GM21723 (cell line): ENCODE measurements at regions not wholly inside any gene's neighbourhood (a gene's known extent, or its start where the extent isn't known, plus 50 kb on each side); places are given as distances from the start of the nearest gene placed in this dataset.
"Not testable (repeated sequence)": the region's sequence is repeated elsewhere in the genome, so short reads cannot be mapped to it uniquely, and the experiment has no call there.

Source experiments
- ATAC-seq: cut with Tn5 transposase; IDR thresholded peaks from one replicate; pipeline ENCODE4 v1.9.1; 2021; ENCODE audit warnings: mild to moderate bottlenecking, moderate library complexity; ENCODE audit not compliant: unreplicated experiment

- ATAC-seq: no peak
Measured at GRCh38 chr16:60815865-60816264, 1220.4 kb downstream of the CDH8 start.

- ATAC-seq: no peak
Measured at GRCh38 chr16:60815033-60815432, 1221.2 kb downstream of the CDH8 start.

GRCh38 chr16:60811657-60812056 is 1224.6 kb downstream of the CDH8 start:
- ATAC-seq: no peak

- no peak for ATAC-seq
Measured at GRCh38 chr16:60811051-60811608, 1225.1 kb downstream of the CDH8 start.

- no peak for ATAC-seq
Measured at GRCh38 chr16:60810250-60810649, 1226.0 kb downstream of the CDH8 start.

GRCh38 chr16:60792437-60792836 is 1243.8 kb downstream of the CDH8 start:
- no peak for ATAC-seq

GRCh38 chr16:60788631-60789030 is 1247.6 kb downstream of the CDH8 start:
- ATAC-seq: no peak

GRCh38 chr16:60776281-60776680 is 1260.0 kb downstream of the CDH8 start:
- ATAC-seq: no peak

- ATAC-seq: no peak
Measured at GRCh38 chr16:60771138-60771537, 1265.1 kb downstream of the CDH8 start.

GRCh38 chr16:60770384-60770783 is 1265.9 kb downstream of the CDH8 start:
- not testable (repeated sequence) for ATAC-seq

GRCh38 chr16:60763869-60764268 is 1272.4 kb downstream of the CDH8 start:
- no peak for ATAC-seq

- ATAC-seq: no peak
Measured at GRCh38 chr16:60755907-60756306, 1280.3 kb downstream of the CDH8 start.

- no peak for ATAC-seq
Measured at GRCh38 chr16:60748366-60748765, 1287.9 kb downstream of the CDH8 start.

- no peak for ATAC-seq
Measured at GRCh38 chr16:60744198-60744597, 1292.0 kb downstream of the CDH8 start.

GRCh38 chr16:60741810-60742209 is 1294.4 kb downstream of the CDH8 start:
- ATAC-seq: no peak

- no peak for ATAC-seq
Measured at GRCh38 chr16:60739737-60740683, 1296.2 kb downstream of the CDH8 start.

GRCh38 chr16:60731329-60732050 is 1304.7 kb downstream of the CDH8 start:
- no peak for ATAC-seq

GRCh38 chr16:60729051-60729450 is 1307.2 kb downstream of the CDH8 start:
- no peak for ATAC-seq

GRCh38 chr16:60727851-60728250 is 1308.4 kb downstream of the CDH8 start:
- ATAC-seq: no peak

- no peak for ATAC-seq
Measured at GRCh38 chr16:60720060-60720459, 1316.2 kb downstream of the CDH8 start.

- no peak for ATAC-seq
Measured at GRCh38 chr16:60717808-60718207, 1318.4 kb downstream of the CDH8 start.

- no peak for ATAC-seq
Measured at GRCh38 chr16:60712144-60712543, 1324.1 kb downstream of the CDH8 start.
